NCI-H82 treated with DMSO at 0.1 percent for 48 hours (cell line): ENCODE measurements at regions not wholly inside any gene's neighbourhood (a gene's known extent, or its start where the extent isn't known, plus 50 kb on each side); places are given as distances from the start of the nearest gene placed in this dataset.

Source experiments
- DNase-seq: peaks from one replicate; lab custom pipeline; 2025; ENCODE audit not compliant: unreplicated experiment; lab: John Stamatoyannopoulos, UW

DNA sequence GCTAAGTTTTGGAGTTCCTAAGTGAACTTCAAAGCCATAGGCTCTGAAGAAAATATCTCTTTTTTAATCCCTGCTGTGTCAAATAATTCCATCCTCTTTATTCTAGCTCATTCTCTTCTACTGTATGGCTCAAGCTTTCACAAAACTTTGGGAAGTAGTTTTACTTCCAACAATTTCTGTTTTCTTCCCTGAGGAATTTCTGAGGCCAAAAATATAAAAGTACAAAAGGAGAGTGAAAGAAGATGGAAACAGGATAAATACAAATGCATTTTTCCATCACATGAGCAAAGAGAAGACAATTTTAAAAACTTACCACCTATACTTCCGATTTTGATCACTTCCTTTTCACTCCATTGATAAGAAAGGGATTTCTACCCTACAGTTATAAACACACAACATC lies 585.7 kb upstream of the DAB2 start:
- no peak for DNase-seq

DNA sequence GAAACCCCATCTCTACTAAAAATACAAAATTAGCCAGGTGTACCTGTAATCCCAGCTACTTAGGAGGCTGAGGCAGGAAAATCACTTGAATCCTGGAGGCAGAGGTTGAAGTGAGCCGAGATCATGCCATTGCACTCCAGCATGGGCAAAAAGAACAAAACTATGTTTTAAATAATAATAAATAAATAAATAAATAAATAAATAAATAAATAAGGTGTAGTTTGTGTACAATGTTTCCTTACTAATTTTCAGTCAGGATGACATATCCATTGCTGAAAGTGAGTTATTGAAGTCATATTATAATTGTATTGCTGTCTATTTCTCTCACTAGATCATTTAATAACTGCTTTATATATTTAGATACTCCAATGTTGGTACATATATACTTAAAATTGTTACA lies 581.5 kb upstream of the DAB2 start:
- DNase-seq: no peak

DNA sequence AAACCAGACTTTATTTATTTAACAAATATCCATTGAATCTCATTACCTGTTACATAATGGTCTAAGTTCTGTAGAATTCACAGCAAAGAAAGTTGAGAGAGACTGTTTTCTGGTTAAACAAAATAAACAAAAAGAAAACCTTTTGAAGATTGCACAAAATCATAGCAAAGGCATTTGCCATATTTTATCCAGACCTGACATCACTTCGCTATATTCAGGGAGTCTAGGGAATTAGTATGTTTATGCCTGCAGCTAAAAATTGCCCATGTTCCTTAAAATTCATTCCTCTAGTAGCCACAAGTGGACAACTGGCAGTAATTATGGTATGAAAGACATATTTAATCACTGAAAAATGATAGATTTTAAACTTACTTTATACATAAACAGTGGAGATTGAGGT lies 577.0 kb upstream of the DAB2 start:
- no peak for DNase-seq

DNA sequence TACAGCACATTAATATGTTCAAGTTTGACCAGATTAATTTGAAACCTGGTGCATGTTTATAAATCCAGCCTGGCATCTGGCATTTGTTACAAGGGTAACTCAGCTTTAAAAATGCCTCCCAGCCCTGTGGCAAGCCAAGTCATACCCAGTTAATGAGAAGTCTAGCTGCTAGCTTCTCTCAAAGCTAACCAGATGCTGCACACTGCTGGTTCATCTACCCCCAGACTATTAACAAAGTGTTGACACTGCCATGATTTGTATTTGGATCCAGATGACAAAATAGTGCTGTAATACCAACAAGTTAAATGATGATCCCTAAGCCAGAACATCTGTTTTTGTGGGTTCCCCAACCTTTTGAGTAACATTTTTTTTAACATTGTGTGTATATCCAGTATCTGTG lies 573.7 kb upstream of the DAB2 start:
- DNase-seq: no peak

DNA sequence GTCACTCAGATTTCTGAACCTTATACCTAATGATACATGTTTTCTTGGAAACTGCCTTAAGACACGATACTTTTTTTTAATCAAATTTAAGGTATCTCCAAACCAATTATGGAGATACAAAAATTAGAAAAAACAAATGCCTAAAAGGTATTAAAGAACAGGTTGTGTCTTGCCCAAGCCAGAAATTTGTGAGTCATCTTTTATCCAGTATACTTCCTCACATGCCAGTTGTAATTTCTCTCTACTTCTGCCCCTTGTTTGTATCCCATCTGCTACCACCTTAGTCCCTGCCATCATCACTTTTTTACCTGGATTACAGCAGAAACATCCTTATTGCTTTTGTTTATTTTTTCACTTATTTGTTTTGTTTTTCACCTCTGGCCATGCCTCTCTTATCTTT lies 571.2 kb upstream of the DAB2 start:
- DNase-seq: no peak

DNA sequence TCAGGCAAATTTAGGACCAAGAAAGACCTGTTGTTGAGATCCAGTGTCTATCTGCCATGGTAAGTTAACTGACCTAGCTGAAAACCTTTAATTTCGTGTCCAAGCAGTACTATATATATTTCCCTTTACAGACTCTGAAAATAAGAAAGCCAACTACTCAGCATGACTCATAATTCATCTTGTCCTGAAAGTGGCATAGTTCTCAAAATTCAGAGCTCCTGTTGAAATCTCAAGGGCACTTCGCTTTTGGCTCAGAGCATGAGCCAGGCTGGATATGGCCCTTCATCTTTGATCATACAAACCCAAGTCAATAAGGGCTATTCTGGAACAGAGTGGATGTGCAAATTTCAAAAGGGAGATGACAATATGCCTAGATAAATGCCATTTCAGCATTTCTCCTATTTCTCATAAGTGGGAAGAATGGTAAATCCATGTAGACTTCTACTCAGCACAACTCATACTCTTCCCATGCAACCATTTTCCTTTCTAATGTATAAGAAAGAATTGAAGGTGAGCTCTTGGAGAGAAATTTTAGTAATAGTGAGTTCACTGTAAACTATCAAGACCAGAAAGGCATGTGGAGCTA lies 567.9 kb upstream of the DAB2 start:
- DNase-seq: no peak

DNA sequence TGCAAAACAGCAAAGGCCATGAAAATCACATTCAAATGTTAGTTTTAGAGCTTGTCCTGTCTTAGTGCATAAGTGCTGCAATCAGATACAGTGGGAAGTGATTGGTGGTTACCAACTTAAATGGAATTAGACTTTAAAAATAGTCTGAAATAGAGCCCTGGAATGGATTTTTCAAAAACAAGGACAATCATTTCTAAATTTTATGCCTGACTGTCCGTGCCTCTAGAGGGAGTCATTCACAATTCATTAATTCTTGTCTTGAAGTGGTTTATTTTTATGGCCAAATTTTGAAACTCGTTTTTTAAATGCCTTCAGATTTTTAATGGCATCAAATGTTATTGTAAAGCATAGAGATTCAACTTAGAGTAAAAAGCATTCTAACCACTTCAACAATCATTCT lies 561.8 kb upstream of the DAB2 start:
- DNase-seq: no peak

DNA sequence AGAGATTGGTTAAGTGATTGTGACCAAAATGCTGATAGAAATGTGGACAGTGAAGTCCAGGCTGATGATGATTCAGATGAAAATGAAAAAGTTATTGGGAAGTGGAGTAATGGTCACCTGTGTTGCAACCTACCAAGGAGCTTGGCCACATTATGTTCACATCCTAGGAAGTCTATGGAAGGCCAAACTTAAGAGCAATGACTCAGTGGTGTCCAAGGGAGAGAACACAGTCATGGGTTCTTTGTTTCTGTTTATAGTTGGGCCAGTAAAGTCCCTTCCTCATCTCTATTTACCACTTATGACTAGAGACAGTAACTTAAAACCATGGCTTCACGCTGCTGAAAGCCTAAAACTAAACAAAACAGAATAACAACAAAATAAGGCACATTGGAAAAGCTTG lies 555.3 kb upstream of the DAB2 start:
- DNase-seq: no peak

DNA sequence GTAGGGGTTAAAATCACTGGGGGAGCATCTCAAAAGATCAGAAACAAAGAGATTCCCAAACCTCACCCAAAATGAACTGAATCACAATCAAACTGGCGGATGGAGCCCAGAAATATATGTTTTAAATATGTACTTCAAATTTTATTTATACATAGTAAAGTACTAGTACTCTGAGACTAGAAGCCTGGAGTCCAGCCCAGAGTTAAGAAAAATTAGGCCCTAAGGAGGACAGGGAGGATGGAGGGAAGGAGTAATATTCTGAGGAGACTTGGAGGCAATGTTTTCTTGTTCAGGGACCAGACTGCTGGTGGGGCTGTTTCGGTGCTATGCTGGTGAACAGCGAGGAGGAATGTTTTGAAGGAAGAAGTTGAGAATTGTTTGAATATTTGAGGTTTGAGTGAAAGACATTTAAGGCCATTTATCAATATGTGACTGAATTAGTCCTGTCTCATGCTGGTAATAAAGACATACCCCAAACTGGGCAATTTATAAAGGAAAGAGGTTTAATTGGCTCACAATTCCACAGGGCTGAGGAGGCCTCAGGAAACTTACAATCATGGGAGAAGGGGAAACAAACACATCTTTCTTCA lies 552.4 kb upstream of the DAB2 start:
- no peak for DNase-seq

DNA sequence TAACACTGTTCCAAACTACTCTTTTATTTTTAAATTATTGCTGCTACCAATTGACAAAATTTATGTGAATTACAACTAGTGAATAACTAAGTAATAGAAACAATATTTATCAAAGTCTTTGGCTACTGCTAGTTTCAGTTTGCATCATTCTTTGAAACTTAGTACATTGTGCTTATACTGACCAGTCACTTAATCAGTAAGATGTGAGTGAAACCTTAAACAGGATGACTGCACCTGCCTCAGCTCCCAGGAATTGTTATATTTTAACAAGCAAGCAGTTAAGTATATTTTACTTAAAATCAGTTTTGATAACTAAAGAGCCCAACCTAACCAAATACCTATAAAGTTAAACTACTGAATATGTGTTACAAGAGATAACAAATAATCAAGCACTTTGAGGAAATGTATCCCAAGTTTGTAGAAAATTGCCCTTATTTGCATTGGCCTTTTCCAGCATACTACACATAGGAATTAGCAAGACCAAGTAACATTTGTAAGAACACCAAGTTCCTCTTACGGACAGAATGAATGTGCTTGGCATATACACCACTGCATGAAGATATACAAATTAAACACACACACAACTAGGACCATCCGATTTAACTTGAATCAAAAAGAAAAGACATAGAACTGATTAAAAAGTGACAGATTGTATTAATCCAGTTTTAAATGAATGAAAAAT lies 545.5 kb upstream of the DAB2 start:
- no peak for DNase-seq

DNA sequence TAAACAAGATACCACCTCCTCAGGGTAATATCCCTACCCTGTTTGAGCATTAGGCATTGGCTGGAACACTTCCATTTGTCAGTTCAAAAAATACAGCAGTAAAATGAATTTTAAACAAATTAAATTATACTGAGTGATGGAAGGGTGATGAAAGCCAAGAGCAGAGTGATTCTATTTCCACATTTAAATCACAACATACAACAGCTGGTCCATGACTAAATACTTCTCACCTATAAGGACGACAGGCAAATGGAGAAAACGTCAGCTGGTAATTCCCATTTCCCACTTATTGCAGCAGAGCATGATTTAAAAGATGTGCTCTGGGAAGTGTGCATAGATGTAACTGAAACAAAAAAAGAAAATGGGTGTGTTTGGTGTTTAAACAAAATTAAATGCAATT lies 543.6 kb upstream of the DAB2 start:
- DNase-seq: no peak

DNA sequence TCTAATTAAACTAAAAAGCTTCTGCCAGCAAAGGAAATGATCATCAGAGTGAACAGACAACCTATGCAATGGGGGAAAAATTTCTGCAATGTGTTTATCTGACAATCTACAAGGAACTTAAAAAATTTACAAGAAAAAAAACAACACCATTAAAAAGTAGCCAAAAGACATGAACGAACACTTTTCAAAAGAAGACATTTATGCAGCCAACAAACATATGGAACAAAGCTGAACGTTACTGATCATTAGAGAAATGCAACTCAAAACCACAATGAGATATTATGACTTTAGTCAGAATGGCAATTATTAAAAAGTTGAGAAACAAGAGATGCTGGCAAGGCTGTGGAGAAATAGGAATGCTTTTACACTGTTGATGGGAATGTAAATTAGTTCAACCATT lies 530.4 kb upstream of the DAB2 start:
- DNase-seq: no peak

DNA sequence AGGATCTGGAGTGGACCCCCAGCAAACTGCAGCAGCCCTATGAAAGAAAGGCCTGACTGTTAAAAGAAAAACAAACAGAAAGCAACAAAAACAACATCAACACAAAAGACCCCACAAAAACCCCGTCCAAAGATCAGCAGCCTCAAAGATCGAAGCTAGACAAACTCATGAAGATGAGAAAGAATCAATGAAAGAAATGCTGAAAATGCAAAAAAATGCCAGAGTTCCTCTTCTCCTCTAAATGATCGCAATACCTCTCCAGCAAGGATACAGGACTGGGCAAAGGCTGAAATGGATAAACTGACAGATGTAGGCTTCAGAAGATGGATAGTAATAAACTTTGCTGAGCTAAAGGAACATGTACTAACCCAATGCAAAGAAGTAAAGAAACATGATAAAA lies 526.3 kb upstream of the DAB2 start:
- no peak for DNase-seq

DNA sequence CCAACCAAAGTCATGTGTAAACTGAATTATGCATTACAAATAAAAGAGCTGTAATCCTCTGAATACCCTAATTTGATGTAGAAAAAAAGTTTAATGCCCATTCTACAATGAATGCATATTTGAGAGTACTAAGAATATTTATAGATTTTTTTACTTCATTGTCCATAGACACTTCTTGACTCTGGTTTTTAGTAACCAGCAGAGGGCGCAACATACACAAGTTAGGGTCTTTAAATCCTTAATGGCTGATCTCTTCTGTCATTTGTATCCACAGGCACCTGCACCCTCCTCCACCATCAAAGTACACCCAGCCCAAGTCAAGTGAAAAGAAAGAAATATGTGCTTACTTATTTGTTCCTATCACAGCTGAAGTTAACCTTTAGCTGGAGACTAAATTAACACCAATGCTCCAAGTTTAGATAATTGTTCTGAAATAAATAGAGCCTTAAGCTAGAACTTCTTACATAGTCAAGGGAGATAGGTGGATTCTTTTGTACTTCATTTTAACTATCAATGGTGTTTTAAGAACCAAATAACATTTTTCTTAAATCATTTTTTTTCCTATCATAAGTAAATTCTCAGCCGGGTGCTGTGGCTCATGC lies 524.2 kb upstream of the DAB2 start:
- peak; percentile 37 for DNase-seq

DNA sequence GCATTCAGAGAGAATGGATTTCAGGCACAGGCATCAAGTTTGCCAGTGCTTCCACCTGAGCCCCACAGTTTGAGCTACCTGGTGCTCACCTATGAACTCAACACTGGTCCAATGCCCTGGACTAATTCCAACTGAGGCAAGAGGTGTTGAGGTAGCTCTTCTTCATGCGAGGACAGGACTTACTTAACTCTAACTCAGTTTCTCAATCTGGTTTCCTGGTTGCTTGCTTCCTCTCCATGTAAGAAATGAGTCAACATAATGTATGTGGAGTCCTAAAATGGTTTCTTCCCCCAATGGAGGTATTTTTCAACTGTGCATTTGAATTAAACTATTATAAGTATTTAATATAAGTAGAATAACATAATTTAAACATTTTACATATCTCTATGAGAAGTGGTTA lies 523.6 kb upstream of the DAB2 start:
- no peak for DNase-seq

DNA sequence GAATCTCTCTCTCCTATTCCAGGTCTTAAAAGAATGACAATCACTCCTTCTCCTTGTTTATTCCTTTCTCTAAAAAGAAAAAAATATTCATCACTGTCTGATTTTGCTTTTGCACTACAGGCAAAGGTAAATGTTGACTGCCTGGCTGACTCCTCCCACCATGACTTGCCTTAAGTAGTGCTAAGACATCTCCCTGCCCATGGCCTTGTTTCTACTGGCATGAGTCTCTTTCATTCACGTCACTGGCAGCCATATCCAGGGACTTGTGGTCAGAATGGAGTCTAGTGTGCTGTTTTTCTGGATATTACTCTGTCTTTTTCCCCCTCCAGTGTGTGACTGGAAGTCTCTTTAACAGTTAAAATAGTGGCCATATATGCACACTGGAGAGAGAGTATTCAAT lies 522.9 kb upstream of the DAB2 start:
- no peak for DNase-seq

DNA sequence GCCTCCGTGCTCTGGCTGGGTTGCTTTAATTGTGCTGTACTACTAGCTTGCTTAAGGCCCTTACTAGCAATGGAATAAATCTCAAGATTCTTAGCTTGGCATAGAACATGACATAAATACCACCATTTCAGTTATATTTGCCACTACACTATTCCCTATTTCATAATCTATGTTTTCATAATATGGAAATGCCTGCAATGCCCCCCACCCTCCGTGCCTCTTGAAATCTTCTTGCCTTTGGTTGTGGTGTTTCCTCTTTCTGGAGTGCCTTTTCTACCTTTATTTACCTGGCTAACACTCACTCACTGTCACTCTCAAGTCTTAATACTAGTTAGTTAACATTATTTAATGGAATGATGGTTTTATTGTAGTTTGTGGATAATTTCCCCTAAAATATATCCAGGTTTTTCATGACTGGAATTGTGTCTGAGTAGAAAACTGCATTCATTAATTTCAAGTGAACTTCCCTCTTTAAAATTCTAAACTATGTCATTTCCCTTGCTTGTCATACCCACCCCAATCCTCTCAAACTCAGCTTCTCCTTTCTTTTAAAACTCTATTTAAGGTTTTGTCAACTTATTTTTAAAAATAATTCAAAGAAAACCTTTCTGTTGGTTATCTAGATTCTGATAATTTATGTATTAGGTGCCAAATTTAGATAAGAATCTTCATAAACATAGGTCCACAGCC lies 521.7 kb upstream of the DAB2 start:
- no peak for DNase-seq

DNA sequence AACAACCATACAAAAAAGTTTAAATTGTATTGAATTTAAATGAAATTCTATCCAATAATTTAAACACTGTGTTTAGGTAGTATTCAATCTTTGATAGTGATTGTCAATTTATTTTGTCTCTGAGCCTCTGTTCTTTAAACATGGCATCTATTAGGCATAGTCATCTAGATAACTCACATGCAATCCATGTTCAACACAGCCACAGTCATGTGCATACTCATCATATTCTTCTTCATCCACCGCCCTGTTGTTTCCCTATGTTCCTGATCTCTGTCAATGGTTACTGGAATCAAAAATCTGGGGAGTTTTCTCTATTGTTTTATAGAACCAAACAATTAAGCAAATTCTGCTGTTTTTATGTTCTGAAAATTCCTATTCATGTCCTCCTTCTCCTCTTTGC lies 521.1 kb upstream of the DAB2 start:
- no peak for DNase-seq

DNA sequence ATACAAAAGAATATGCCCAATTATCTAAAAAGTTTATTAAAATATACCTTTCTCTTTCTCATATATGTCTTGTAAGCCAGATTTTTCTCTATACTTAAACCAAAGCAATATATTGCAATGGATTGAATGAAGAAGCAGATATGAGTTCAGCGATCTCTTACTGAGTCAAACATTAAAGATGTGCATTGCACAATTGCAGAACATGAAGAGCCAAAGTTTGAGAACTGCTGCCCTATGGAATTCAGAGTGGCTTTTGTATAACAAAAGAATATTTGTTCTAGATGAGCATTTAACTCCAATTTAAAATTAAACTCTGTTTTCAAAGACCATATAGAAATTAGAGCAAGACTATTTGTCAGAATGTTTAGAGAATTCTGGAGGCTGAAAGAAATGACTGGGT lies 519.0 kb upstream of the DAB2 start:
- no peak for DNase-seq

DNA sequence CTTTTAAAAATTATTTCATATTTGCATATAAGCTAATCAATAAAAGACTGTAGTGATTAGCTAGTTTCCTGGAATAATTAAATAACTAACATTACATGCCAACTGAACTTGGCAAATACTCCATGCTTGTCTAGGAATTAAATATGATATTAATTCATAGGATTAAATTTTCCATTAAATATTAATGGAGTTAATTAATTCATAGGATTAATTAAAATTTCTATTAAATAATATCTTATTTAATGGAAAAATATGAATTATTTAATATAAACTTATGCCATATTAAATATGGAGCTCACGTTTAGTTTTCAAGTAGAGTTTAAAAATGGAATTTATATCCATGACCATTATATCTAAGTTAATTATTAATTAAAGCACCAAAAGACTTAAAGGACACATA lies 517.8 kb upstream of the DAB2 start:
- no peak for DNase-seq

DNA sequence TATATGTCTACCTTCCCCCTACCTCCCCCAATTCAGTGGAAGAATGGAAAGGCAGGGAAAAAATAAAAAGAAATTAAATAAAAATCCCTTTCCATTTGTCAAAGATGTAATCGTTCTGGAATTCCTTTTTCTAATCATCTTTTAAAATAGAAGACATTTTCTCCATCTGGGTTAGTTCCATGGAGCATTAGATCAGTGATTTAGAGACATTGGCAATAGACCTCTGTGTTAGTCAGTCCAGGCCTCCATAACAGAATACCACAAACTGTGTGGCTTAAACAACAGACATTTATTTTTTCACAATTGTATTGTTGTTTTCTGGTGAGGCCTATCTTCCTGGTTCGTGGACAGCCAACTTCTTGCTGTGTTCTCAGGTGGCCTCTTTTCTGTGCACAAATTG lies 516.6 kb upstream of the DAB2 start:
- DNase-seq: no peak

DNA sequence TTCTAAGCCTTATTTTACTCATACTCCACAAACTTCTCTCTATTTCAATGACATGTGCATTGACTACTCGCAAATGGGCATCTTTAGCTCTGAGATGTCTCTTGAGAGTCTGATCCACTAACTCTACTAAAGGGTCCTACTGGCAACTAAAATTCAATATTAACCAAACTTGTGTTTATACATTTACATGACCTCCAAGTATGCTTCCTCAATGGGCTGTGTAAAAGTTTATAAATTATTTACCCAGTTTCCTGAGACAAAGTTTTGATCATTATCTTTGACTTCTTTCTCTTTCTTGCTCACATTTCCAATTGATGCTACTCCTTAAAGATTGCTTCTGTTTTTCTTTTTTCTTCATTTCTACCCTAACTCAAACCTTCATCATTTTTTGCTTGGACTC lies 510.1 kb upstream of the DAB2 start:
- DNase-seq: no peak
